ENCODE measurements at regions not wholly inside any gene's neighbourhood (a gene's known extent, or its start where the extent isn't known, plus 50 kb on each side); places are given as distances from the start of the nearest gene placed in this dataset.

- no peak for DNase-seq
Measured at GRCh38 chr5:159385536-159385935, 55.2 kb upstream of the IL12B start.

DNA sequence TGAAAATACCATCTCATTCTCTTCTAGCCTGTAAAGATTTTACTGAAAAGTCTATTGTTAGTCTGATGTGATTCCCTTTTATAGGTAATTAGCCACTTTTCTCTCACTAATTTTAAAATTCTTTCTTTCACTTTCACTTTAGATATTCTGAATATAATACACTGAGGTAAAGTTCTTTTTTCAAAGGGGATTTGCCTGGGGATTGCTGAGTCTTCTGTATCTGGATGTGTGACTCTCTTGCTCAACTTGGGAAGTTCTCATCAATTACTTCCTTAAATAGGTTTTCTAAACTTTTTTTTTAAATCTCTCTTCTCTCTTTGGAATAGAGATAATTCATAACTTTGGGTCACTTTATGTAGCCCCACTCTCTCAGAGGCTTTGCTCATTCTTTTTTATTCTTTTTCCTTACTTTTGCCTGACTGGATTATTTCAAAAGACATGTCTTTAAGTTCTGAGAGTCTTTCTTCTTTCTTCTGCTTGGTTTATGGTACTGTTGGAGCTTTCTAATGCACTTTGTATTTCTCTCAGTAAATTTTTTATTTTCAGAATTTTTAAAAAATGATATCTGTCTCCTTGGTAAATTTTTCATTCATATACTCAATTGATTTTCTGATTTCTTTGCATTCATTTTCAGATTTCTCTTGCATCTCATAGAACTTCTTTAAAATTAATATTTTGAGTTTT, 55.9 kb upstream of the IL12B start:
- peak in 2 of 4 experiments; percentile 36 to 42 for DNase-seq

DNA sequence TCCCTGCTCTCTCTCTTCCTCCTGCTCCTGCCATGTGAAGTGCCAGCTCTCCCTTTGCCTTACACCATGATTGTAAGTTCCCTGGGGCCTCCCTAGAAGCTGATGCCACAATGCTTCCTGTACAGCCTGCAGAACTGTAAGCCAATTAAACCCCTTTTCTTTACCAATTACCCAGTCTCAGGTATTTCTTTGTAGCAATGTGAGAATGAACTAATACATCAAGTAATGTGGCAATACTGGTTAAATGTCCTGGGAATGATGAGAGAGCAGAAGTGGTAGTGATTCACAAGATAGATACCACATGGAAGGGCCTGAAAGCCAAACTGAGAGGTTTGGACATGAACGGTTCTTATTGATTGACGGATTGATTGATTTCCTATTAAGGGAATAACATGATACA, 62.6 kb upstream of the IL12B start:
- DNase-seq: peak in 2 of 4 experiments; percentile 16 to 33

- no peak for DNase-seq
Measured at GRCh38 chr5:159393854-159394274, 63.6 kb upstream of the IL12B start.

- DNase-seq: no peak
Measured at GRCh38 chr5:159395202-159395601, 64.9 kb upstream of the IL12B start.

DNA sequence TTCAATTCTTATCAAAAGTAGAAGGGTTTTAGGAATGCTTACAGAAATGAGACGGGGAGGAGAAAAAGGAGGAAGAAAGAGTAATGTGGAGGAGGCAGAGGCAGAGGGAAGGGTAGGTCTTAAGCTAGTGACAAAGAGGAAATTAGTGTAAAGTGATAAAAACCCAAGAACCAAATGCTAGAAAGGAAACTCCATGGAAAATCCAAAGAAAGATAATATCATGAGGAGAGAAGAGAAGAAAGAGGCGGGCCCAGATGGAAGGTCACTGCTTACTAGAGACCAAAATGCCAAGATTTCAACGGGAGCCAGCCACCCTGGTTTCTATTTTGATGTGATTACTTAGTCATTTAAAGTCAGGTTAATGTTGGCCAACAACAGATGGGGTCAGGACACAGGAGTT, 68.6 kb upstream of the IL12B start:
- DNase-seq: peak in 3 of 4 experiments; percentile 14 to 25 (median 15)

DNA sequence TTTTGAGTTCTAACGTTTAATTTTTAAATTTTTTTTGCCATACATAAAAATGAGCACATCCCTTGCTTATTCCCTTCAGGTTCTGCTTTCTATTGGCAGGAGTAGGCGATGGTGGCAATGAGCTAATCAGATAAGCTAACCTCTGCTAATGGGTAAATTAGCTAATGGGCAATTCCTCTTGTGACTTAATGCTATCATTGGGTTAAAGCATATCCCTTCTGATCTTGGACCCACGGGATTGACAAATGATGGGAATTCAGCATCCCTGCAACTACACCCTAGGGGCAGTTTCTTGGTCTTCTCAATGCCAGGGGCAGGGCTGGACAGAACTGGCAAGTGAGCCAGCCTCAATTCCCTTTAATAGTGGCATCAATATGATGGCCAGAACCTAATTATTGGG, 70.2 kb upstream of the IL12B start:
- no peak for DNase-seq

DNA sequence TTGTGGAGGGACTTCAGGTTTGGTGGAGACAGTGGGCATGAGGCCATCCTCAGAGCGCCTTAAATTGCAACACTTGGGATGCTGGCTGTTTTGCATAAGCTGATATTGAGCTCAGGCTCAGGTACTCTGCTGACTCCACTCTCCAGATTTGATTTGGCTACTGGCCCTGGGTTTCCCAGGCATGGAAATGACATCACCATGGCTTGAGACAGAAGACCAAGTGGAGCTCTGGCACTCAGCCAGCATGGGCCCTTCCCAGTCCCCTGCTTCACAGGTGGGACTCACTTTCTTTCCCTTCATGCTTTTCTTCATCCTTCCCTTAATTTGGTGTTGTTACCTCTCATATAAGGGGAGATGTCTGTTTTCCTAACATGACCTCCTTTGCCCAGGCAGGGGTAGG, 72.0 kb upstream of the IL12B start:
- peak in 1 of 4 experiments; percentile 23 for DNase-seq

DNA sequence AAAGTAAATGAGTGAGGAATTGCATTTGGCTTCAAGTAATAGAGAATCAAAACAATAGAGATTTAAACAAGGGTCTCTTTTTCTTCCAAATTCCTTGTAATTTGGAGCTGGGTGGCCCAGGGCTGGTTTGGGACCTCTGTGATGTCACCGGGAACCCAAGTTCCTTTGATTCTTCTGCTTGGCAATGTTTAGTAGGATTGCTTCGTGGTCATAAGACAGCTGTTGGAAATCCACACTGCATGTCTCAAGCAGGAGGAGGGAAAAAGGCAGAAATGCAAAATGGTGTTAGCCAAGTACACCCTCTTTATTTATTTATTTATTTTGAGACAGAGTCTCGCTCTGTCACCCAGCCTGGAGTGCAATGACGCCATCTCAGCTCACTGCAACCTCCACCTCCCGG, 72.6 kb upstream of the IL12B start:
- DNase-seq: peak in 3 of 4 experiments; percentile 30 to 50 (median 44)

DNA sequence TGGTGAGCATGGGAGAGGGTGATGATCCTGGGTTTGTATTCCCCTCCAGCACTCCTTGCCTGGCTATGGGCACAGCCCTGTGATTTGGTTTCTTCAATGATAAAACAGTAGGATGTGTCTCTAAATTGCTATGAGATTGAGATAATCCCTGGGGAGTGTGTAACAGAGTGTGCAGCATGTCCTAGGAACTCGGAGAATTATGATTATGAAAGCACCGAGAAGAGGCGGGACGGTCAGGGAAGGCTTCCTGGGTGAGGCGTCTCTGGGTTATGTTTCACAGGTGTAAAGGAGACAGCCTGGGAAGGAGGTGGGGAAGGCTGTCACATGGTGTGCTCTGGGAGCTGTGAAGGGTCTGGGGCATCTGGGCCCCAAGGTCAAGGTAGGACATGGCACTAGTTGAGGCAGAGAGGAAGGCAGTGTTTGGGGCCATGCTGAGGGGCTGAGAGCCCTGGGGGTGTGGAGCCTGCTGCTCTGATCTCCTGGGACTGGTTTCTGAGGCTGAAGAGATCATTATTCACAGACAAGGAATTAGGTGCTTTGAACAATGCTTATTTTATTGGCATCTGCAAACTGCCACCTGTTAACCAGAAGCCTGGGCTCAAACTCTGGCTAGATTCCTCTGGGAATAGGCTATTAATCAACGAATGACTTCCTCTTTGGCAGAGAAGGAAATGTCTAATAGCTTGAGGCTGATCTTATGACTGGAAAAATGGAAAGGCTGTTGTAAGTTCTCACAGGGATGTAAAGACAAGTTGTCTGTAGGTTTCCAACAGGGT, 73.8 kb upstream of the IL12B start:
- DNase-seq: peak in 3 of 4 experiments; percentile 11 to 33 (median 16)

DNA sequence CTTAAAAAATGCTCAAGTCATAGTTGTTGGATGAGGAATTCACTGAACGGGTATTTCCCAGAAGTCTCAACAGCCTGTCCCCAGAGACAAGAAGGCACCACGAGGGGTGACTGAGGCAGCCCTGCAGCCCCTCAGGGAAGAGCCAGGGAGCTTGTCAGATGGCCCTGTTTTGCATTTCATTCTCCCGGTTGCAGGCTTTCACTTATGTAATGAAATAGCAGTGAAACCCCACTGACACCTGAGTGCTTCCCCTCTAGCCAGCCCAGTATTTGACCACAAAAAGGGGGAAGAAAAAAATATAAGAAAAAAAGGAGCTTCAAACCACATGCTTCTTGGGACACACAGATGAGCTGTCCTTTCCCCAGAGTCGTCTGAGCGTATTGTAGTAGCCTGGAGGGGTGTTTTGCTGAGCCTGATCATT, 75.3 kb upstream of the IL12B start:
- DNase-seq: peak in 3 of 4 experiments; percentile 17 to 36 (median 35)

DNA sequence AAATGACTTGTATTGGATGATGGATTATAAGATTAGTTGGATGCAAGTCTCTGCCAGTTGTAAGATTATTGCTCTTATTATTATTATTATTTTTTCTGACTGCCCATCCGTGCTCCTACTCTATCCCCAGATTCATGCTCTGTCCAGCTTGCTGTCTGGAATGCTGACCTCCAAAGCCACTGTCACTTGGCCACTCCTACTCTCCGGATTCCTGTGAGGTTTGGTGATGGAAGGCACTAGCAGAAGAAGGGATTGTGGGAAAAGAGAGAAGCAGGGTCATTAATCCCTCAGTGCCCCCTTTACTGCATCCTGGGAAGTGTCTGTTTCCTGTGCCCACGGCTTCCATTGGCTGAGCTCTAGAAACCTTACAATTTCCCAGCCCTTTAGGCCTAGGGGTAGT, 76.3 kb upstream of the IL12B start:
- no peak for DNase-seq

DNA sequence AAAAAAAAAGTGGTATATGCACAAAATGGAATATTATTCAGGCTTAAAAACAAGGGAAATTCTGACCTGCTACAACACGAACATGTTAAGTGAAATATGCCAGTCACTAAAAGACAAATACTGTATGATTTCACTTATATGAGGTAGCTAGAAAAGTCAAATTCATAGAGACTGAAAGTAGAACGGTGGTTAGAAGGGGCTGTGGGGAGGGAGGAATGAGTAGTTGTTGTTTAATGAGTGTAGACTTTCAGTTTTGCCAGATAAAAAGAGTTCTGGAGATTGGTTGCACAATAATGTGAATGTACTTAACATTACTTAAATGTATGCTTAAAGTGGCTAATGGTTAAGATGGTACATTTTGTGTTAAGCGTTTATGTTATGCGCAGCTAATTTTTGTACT, 79.5 kb upstream of the IL12B start:
- no peak for DNase-seq

- DNase-seq: no peak
Measured at GRCh38 chr5:159410480-159410879, 80.2 kb upstream of the IL12B start.

GRCh38 chr5:159411115-159411514, 80.8 kb upstream of the IL12B start:
- DNase-seq: no peak

DNA sequence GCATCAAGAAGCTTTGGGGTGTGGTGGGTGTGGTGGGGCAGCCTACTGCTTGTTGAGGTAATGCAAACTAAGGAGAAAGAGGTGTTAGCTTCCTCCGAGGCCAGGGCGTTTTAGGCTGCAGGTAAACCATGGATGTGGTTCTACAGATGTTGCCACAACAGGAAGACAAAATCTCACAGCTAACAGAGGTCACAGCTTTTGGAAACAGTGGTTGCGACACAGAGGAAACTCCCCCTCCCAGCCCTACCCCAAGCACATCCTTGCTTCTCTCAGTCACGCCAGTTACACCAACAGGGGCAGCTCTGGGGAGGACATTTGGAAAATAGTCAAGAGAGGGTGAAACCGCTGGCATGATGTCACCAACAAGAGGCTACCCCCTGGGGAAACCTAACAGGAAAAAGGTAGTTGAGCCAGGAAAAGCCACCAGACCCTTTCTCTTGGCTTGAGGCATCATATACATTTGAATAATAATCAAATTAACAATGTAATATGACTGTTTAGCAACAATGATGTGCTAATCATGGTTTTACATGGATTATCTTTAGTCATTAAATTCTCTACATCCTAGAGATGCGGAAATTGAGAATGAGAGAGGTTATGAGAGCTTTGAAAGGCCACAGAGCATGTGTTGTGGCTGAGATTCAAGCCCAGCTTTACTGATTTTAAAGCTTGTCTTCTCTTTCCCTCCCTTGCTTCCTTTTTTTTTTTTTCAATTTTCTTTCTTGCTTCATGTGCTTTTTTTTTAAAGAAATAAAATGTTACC, 82.2 kb upstream of the IL12B start:
- DNase-seq: peak; percentile 19 to 54 (median 53)

DNA sequence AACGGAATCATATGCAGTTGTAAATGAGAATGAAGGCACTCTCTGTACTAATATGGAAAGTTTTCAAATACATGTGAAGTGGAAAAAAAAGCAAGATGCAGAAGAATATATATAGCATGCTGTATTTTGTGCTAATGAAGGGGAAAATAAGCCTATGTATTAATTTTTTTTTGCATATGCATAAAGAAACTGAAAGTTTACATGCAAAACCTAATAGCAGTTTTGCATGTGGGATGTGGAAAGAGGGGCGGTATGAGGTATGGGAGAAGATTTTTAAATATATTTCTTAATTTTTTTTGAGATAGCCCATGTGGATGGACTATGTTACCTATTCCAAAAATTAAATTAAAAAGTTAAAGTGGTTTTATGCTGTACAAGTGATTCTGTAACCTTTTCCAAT, 83.7 kb upstream of the IL12B start:
- DNase-seq: no peak

GRCh38 chr5:159415301-159415937, 85.1 kb upstream of the IL12B start:
- no peak for DNase-seq

DNA sequence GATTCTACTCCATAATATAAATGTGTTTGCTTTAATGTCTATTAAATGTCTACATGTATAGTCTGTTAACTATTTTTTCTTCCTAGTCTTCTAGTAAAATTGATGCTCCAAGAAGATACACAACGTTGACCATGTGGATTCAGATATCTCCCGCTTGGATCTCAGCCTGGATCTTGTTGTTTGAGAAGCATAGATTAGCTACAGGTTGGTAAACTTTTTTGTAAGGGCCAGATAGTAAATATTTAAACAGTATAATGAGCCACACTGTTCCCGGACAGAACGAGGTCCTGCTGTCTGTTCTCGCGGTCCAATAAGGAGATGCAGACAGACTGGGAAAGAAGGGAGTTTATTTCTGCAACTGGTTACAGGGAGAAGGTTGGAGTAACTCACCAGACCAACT, 86.2 kb upstream of the IL12B start:
- DNase-seq: no peak

DNA sequence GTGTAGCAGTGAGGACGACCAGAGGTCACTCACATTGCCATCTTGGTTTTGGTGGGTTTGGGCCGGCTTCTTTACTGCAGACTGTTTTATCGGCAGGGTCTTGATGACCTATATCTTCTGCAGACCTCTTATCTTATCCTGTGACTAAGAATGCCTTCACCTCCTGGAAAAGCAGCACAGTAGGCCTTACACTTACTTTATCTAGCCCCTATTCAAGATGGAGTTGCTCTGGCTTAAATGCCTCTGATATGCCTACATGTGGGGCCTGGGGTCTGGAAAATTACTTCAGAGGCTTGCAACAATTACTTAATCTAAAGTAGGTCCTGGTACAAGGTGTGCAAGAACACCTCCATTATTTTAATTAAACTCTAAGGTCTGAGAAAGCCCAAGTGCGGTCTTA, 86.9 kb upstream of the IL12B start:
- DNase-seq: no peak

DNA sequence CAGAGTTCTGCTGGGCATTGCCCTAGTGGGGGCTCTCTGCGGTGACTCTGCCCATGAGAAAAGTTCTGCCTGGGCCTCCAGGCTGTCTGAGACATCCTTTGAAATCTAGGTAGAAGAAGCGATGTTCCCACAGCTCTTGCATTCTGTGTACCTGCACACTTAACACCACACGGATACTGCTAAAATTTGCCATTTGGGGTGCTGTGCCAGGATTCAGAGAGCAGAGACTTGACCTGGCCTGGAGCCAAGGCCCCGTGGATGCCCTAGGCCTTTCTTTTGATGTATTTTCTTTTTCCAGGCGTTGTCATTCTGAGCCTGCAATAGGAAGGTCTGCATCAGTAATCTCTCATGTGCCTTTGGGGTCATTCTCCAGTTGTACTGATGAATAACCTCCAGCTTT, 89.3 kb upstream of the IL12B start:
- DNase-seq: no peak

DNA sequence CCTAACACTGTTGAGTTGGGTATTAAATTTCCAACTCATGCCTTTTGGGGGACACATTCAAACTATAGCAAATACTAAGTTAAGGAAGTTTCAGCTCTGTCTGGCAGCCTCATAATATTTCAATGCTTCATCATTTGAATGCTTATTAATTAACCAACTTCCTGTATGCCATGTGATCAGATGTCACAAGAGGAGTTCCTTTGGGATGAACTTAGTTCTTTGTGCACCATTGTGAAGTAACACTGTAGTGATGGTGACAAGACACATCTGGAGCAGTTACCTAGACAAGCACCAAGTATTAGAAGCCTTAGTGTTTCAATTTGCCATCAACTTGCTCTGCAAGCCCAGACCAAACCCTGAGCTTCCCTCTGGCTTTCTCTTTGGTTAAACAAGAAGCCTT, 90.7 kb upstream of the IL12B start:
- DNase-seq: peak in 1 of 4 experiments; percentile 14

- no peak for DNase-seq
Measured at GRCh38 chr5:159422361-159422760, 92.1 kb upstream of the IL12B start.

Measured in suppressor macrophage (primary cell).